Type B pancreatic cell (in vitro differentiated cells): ENCODE measurements at regions not wholly inside any gene's neighbourhood (a gene's known extent, or its start where the extent isn't known, plus 50 kb on each side); places are given as distances from the start of the nearest gene placed in this dataset.

Source experiments
- DNase-seq: peaks from one replicate; pipeline ENCODE4 v3.0.0; 2021; ENCODE audit warnings: mixed read lengths; ENCODE audit not compliant: unreplicated experiment; ENCODE audit errors: extremely low spot score
- H3K27ac Mint-ChIP-seq: 2 replicates; pipeline ENCODE4 v1.8.0; 2021; ENCODE audit warnings: mild to moderate bottlenecking, mixed read lengths
- H3K27me3 Mint-ChIP-seq: 2 replicates; pipeline ENCODE4 v1.8.0; 2021; ENCODE audit warnings: mixed read lengths
- H3K36me3 Mint-ChIP-seq: 2 replicates; pipeline ENCODE4 v1.8.0; 2021; ENCODE audit warnings: mixed read lengths
- H3K4me1 Mint-ChIP-seq: one replicate; pipeline ENCODE4 v1.8.0; 2021; ENCODE audit warnings: mixed read lengths; ENCODE audit not compliant: unreplicated experiment
- H3K4me3 Mint-ChIP-seq: 2 replicates; pipeline ENCODE4 v1.8.0; 2021; ENCODE audit warnings: mild to moderate bottlenecking, mixed read lengths
- H3K9me3 Mint-ChIP-seq: 2 replicates; pipeline ENCODE4 v1.8.0; 2021; ENCODE audit warnings: mixed read lengths
- TF ChIP-seq, protein P1 (sequence below): fragments of 200-600 bp; sonication (generic); conservative IDR thresholded peaks from 2 replicates; pipeline ENCODE4 v1.5.0; 2021; ENCODE audit warnings: antibody characterized with exemption, mild to moderate bottlenecking

DNA sequence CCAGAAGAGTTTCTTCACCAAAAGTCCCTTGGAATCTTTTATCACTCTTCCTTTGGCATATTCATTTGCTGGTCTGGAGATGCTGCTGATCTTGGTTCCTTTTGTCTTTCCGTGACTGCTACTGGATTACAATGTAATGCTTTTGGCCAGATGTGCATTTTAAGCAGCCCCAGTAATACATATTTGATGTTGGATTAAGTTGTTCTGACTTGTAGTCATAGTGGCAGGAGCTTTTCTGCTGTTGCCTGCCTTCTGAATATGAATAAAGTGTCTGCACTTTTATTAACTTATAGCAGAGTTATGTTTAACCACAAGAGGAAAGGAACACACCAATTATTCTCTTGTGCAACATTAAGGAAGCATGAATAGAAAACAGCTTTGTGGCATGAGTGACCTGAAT is 360.0 kb upstream of the DDI1 start:
- TF ChIP-seq, protein P1, sequence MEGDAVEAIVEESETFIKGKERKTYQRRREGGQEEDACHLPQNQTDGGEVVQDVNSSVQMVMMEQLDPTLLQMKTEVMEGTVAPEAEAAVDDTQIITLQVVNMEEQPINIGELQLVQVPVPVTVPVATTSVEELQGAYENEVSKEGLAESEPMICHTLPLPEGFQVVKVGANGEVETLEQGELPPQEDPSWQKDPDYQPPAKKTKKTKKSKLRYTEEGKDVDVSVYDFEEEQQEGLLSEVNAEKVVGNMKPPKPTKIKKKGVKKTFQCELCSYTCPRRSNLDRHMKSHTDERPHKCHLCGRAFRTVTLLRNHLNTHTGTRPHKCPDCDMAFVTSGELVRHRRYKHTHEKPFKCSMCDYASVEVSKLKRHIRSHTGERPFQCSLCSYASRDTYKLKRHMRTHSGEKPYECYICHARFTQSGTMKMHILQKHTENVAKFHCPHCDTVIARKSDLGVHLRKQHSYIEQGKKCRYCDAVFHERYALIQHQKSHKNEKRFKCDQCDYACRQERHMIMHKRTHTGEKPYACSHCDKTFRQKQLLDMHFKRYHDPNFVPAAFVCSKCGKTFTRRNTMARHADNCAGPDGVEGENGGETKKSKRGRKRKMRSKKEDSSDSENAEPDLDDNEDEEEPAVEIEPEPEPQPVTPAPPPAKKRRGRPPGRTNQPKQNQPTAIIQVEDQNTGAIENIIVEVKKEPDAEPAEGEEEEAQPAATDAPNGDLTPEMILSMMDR: no peak
- Mint-ChIP-seq H3K4me1 (no peaks in the 10 kb centered on the region), H3K4me3 (no peak overlapping the region), H3K27ac (no peak overlapping the region), H3K36me3 (no peaks in the 10 kb centered on the region), H3K27me3 (no peaks in the 10 kb centered on the region), H3K9me3 (no peaks in the 10 kb centered on the region)
- DNase-seq: no peak

DNA sequence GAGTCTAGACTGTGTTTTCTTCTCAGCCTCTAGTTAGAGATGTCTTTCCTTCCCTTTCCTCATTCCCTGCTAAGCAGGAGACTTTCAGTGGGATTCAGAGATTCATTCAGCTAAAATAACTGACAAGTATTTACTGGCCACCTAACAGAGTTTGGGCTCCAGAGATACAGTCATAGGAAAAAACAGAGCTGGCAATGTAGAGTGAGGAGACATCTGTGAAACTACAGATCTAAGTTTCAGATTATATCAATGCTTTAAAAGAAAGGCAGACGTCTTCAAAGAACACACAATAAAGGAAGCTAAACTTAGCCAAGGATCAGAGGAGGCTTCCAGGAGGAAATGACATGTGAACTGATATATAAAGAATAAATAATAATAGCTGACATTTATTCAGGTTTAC is 355.6 kb upstream of the DDI1 start:
- Mint-ChIP-seq H3K27ac (no peak overlapping the region), H3K4me3 (no peak overlapping the region), H3K36me3 (no peaks in the 10 kb centered on the region), H3K27me3 (no peaks in the 10 kb centered on the region), H3K9me3 (no peaks in the 10 kb centered on the region), H3K4me1 (peaks cover 13% of the 10 kb centered on the region)
- DNase-seq: no peak
- TF ChIP-seq, protein P1: no peak

DNA sequence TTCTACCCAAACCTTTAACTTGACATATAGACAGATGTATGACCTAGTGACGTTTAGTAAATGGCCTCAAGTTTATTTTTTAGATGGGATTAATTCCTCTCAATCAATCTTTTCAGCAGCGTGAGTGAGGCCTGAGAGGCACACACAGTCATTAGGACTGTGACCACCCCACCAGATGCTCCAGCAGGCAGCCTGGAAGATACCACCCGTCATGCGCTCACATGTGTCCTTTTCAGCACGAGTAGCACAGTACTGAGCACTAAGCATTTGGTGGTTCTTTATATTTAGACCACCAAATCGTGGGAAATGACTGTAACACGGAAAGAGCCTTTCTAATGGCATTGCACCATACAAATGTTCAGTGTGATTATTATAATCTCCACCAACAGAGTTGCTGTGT is 354.6 kb upstream of the DDI1 start:
- DNase-seq: no peak
- Mint-ChIP-seq H3K36me3 (no peaks in the 10 kb centered on the region), H3K4me3 (no peak overlapping the region), H3K9me3 (no peaks in the 10 kb centered on the region), H3K4me1 (peaks cover 13% of the 10 kb centered on the region), H3K27ac (peak overlapping the region; percentile 3), H3K27me3 (no peaks in the 10 kb centered on the region)
- TF ChIP-seq, protein P1: no peak

DNA sequence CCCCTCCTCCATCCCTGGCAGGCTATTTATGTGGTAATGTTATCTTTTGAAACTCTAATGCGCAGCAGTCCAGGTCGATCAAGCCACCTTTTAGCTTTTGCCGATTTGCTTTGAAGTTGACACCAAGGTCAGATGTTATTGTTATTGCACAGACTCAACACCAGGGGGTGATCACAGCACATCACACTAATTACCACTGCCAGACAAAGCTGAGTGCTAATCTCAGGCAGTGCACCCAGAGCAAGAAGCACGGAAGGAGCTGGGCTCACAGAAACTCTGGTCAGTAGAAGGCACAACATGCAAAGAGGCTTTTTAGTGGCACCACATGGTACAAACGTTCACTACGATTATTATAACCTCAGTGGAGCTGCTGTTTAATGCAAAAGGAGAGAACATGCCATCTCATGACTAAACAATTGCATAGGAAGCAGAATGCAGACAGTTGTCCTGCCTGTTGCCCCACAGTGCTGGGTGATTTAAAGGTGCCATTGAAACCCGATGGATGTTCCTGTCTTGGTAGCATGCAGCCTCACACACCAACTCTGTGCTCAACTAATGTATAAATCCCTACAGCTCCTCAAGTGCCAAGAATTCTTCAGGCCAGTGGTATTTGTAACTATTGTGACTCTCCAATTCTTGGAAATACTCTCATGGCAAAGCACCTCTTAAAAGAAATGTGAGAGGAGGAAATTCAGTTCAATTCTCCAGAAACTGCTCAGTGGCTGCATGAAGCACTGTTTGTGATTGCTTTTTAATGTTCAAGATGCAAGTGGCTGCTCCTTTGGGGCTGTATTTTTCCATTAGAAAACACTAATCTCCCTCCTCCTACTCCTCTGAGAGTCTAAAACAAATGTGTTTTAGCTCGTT is 353.9 kb upstream of the DDI1 start:
- Mint-ChIP-seq H3K36me3 (no peaks in the 10 kb centered on the region), H3K9me3 (no peaks in the 10 kb centered on the region), H3K27me3 (no peaks in the 10 kb centered on the region), H3K27ac (peak overlapping the region; percentile 3), H3K4me3 (peak overlapping the region; percentile 5), H3K4me1 (peaks cover 13% of the 10 kb centered on the region)
- DNase-seq: no peak
- TF ChIP-seq, protein P1: peak; percentile 86

DNA sequence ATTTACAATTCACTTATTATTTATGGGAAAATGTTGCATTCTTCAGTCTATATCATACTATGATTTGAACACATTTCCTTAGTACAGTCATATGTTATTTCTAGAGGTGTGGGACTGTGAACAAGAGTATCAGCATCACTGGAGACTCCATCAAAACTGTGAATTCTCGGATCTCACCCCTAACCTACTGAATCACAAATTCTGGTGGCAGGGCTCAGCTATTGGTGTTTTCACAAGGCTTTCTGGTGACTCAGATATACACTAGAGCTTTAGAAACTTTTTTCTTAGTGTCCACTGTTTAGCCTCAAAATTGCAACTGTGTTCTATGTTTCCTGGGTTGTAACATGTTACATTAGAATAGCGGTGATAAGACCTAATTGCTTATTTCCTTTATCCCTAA is 352.9 kb upstream of the DDI1 start:
- H3K4me3 Mint-ChIP-seq: no peak overlapping the region
- H3K36me3 Mint-ChIP-seq: no peaks in the 10 kb centered on the region
- DNase-seq: no peak
- TF ChIP-seq, protein P1: no peak
- H3K9me3 Mint-ChIP-seq: no peaks in the 10 kb centered on the region
- no peaks in the 10 kb centered on the region for H3K27me3 Mint-ChIP-seq
- no peak overlapping the region for H3K27ac Mint-ChIP-seq
- H3K4me1 Mint-ChIP-seq: peaks cover 13% of the 10 kb centered on the region
